Right cardiac atrium (tissue), 5 donors: ENCODE measurements at regions not wholly inside any gene's neighbourhood (a gene's known extent, or its start where the extent isn't known, plus 50 kb on each side); places are given as distances from the start of the nearest gene placed in this dataset.
"Not testable (repeated sequence)": the region's sequence is repeated elsewhere in the genome, so short reads cannot be mapped to it uniquely, and the experiment has no call there.

Source experiments
- ATAC-seq, 2 donors: fragments of 200-7000 bp; cut with Tn5 transposase; one replicate each; pipeline versions ENCODE4 v1.8.0 to v1.9.1; 2020; ENCODE audit warnings: moderate library complexity in 2 of 2, mild to moderate bottlenecking in 1 of 2
- DNase-seq, 3 donors: peaks; one replicate each; pipeline ENCODE4 v3.0.0-alpha.2; 2020
- H3K27ac ChIP-seq: one replicate; pipeline ENCODE4 v1.5.1; 2013; ENCODE audit warnings: mild to moderate bottlenecking, low read length, control low read depth, moderate library complexity
- H3K27me3 ChIP-seq: one replicate; pipeline ENCODE4 v1.6.1; 2013; ENCODE audit not compliant: control insufficient read depth, insufficient read depth
- H3K4me1 ChIP-seq: one replicate; pipeline ENCODE4 v1.6.1; 2013; ENCODE audit warnings: low read length; ENCODE audit not compliant: control insufficient read depth, insufficient read depth
- H3K4me3 ChIP-seq: one replicate; pipeline ENCODE4 v1.5.1; 2013; ENCODE audit warnings: low read length, control low read depth
- H3K9me3 ChIP-seq: one replicate; pipeline ENCODE4 v1.6.1; 2013; ENCODE audit warnings: low read length; ENCODE audit not compliant: control insufficient read depth
- WGBS: extraction: QIAGEN DNeasy Blood & Tissue Kit; methylation state at CpG from one replicate; pipeline ENCODE4 v1.1.7; 2013; 5-methylcytosine and 5-hydroxymethylcytosine counted together
- intact Hi-C, 4 donors: fragments of 100-400 bp; cut with DNase I; formaldehyde crosslinking; loops; one replicate each; pipeline versions ENCODE4 v1.11.0 to v1.14.0; 2022 to 2023
- donor health status: healthy with polysubstance abuse.
- donor health status: DM: no; HTN: yes; CAD: no.
- donor health status: DM: no; HTN: no; CAD: no.
- donor health status: DM: no; HTN: yes; CAD: no; lungs with severe emphysema.
- donor health status: DM: yes; HTN: yes; CAD: no.

DNA sequence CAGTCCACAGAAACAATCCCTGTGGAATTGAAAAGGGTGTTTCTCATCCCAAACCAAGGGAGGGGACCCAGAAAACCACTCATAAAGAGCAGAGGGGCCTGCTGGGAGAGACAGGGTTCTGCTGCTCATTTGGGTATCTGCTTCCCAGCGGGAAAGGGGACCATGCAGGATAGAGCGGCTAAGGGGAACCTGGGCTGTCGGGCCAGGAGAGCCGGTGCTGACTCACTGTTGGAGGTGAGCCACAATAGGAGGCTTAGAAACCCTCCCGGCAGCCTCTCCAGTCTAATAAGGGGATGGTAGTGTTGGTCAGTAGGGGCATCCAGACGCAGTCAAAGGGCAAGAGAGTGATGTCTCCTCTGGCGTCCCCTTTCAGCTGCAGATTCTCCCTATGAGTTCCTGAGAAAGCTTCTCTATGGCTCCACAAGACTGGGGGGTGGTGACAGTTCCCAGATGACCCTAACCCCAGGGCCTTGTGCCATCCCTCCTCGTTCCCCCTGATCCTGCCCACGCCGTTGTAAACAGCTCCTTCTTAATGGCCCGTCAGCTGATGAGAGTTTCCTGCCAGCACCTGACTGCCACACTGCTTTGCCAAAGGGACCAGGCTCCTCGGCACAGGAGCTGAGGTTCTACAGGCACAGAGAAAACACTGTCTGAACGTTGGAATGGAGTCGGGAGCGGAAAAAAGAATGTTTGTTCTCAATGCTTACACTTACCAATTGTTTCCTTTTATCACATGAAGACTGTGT, 646.1 kb upstream of the DEFB115 start:
- Histone ChIP-seq H3K27me3 (no peaks in the 10 kb centered on the region), H3K27ac (no peak overlapping the region), H3K4me3 (no peak overlapping the region), H3K4me1 (peaks cover 3% of the 10 kb centered on the region), H3K9me3 (no peaks in the 10 kb centered on the region)
- ATAC-seq (no peak), DNase-seq (no peak)
- intact Hi-C loops: no loop called here
- WGBS: 63% methylated on average over 15 of the region's 15 CpGs

DNA sequence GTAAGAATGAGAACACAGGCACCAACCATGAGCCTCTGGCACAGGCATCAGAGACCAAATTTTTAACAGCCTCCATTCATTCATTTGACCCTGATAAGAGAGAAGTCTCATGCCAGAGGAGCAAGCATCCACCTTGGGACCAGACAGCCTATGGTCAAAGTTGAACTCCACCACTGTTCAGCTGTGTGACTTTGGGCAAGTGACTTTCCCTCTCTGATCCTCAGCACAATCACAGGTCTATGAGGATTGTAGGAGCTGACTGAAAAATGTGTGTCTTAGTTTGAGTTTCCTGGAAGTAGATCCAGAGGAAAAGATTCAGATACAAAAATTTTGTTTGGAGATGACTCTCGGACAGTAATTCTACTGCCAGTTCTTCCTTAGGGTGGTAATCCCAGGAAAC, 645.1 kb upstream of the DEFB115 start:
- intact Hi-C loops: no loop called here
- DNase-seq: no peak

DNA sequence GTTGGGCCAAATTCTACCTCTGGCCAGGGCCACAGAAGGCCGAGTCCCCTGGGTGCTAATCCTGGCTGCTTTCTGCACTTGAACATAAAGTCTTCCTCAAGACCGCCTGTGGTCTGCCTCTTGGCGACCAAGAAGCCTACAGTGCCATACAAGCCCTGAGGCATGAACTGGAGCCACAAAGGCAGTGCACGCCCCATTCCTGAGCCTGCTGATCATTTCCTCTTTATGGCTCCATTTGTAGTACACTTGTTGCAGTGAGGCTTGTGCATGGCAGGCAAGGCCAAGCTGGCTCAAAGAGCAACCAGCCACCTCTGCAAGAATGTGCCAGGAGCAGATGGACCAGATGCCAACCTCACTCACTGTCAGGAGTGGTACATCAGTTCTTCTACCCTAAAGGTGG, 636.1 kb upstream of the DEFB115 start:
- H3K4me3 ChIP-seq, H3K9me3 ChIP-seq, intact Hi-C loops, H3K27ac ChIP-seq, DNase-seq, ATAC-seq, H3K4me1 ChIP-seq, H3K27me3 ChIP-seq: not testable (repeated sequence)
- WGBS: 84% methylated on average over 4 of the region's 4 CpGs

More for the DNA sequence above, 645.1 kb upstream of the DEFB115 start:
- H3K4me1 ChIP-seq: peaks cover 3% of the 10 kb centered on the region
- H3K9me3 ChIP-seq: no peaks in the 10 kb centered on the region
- no peak overlapping the region for H3K27ac ChIP-seq
- H3K27me3 ChIP-seq: no peaks in the 10 kb centered on the region
- ATAC-seq: no peak
- H3K4me3 ChIP-seq: no peak overlapping the region
- WGBS: 72% methylated on average over 1 of the region's 1 CpG

DNA sequence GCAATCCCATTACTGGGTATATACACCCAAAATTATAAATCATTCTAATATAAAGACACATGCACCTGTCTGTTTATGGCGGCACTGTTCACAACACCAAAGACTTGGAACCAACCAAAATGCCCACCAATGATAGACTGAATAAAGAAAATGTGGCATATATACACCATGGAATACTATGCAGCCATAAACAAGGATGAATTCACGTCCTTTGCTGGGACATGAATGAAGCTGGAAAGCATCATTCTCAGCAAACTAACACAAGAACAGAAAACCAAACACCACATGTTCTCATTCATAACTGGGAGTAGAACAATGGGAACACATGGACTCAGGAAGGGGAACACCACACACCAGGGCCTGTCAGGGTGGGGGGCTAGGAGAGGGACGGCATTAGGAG, 633.2 kb upstream of the DEFB115 start:
- H3K27me3 ChIP-seq, H3K4me3 ChIP-seq, DNase-seq, H3K27ac ChIP-seq, H3K4me1 ChIP-seq, intact Hi-C loops, H3K9me3 ChIP-seq, ATAC-seq: not testable (repeated sequence)
- 75% methylated on average over 3 of the region's 3 CpGs for WGBS

- H3K4me1 ChIP-seq, H3K4me3 ChIP-seq, H3K27ac ChIP-seq, intact Hi-C loops, ATAC-seq, H3K27me3 ChIP-seq, DNase-seq, H3K9me3 ChIP-seq: not testable (repeated sequence)
- WGBS: 64% methylated on average over 7 of the region's 7 CpGs
Measured at GRCh38 chr20:30629376-30629775, 628.1 kb upstream of the DEFB115 start.

DNA sequence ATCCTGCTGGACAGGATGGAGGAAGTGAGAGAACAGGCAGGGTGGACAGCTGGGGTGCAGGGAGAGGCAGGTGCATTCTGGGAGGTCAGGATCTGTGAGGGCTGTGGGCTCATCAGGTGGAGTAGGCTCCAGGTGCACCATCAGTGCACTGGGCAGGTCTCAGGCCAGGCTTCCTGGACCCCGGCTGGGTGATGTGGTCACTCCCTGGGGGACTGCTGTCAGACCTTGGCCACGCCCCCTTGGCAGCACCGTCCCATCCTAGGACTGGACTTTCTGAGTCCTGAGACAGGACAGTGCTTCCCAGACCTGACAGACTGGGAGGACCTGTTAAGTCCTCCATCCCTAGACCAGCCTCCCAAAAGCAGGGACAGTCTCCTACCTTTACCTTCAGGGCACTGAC, 626.7 kb upstream of the DEFB115 start:
- DNase-seq (no peak), ATAC-seq (no peak)
- Histone ChIP-seq H3K4me1 (no peaks in the 10 kb centered on the region), H3K9me3 (no peaks in the 10 kb centered on the region), H3K27ac (no peak overlapping the region), H3K27me3 (no peaks in the 10 kb centered on the region), H3K4me3 (no peak overlapping the region)
- intact Hi-C loops: no loop called here
- 72% methylated on average over 3 of the region's 3 CpGs for WGBS

DNA sequence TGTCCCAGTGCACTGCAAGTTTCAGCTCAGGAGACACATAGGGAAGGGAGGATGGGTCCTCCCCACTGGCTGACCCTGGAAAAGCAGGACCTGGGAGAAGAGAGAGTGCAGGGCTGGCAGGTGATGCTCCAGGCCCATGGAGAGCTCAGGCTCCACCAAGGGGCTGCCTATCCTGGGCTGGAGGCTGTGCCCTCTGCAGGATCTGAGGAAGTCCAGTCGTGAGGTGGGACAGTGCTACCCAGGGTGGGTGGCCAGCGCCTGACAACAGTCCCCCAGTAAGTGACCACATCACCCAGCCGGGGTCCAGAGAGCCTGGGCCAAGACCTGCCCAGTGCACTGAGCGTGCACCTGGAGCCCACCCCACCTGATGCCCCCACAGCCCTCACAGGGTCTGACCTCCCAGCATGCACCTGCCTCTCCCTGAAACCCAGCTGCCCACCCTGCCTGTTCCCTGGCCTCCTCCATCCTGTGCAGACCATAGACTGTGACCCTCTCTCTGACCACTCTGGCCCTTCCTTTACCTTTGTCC, 626.1 kb upstream of the DEFB115 start:
- H3K4me3 ChIP-seq: not testable (repeated sequence)

GRCh38 chr20:30632773-30633172, 624.7 kb upstream of the DEFB115 start:
- H3K27ac ChIP-seq, intact Hi-C loops, DNase-seq, H3K27me3 ChIP-seq, H3K9me3 ChIP-seq, ATAC-seq, H3K4me3 ChIP-seq, H3K4me1 ChIP-seq: not testable (repeated sequence)
- WGBS: 66% methylated on average over 1 of the region's 1 CpG

More for the DNA sequence above, 626.1 kb upstream of the DEFB115 start:
- ATAC-seq, H3K27me3 ChIP-seq, H3K27ac ChIP-seq, DNase-seq, H3K4me1 ChIP-seq, H3K9me3 ChIP-seq, intact Hi-C loops: not testable (repeated sequence)
- WGBS: 62% methylated on average over 4 of the region's 4 CpGs

GRCh38 chr20:30641522-30641921, 615.9 kb upstream of the DEFB115 start:
- not testable (repeated sequence) for ATAC-seq

GRCh38 chr20:30660982-30661381, 596.5 kb upstream of the DEFB115 start:
- intact Hi-C loops, H3K4me1 ChIP-seq, DNase-seq, ATAC-seq, H3K4me3 ChIP-seq, H3K27me3 ChIP-seq, H3K27ac ChIP-seq, H3K9me3 ChIP-seq: not testable (repeated sequence)
- WGBS: 79% methylated on average over 4 of the region's 4 CpGs

More at GRCh38 chr20:30641522-30641921, 615.9 kb upstream of the DEFB115 start:
- intact Hi-C loops, H3K27me3 ChIP-seq, H3K4me3 ChIP-seq, H3K4me1 ChIP-seq, DNase-seq, H3K27ac ChIP-seq, H3K9me3 ChIP-seq: not testable (repeated sequence)
- 49% methylated on average over 4 of the region's 4 CpGs for WGBS

DNA sequence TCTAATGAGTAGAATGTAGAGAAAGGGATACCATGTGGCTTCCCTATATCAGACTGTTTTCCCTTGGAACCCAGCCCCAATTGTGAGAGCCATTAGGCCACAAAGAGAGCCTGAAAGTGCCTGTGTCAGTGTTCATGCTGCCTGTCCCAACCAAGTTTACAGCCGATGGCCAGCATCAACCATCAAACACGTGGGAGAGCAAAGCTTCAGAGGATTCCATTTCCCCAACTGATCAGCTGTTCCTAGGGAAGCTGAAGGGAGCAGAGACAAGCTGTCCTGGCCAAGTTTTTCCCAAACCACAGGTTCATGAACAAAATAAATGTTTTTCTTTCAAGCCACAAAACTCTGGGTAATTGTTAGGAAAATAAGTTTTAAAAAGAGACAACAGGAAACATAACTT, 589.0 kb upstream of the DEFB115 start:
- DNase-seq, H3K27ac ChIP-seq, ATAC-seq, intact Hi-C loops, H3K9me3 ChIP-seq, H3K27me3 ChIP-seq, H3K4me1 ChIP-seq, H3K4me3 ChIP-seq: not testable (repeated sequence)
- 52% methylated on average over 2 of the region's 2 CpGs for WGBS
